ENCODE measurements at regions not wholly inside any gene's neighbourhood (a gene's known extent, or its start where the extent isn't known, plus 50 kb on each side); places are given as distances from the start of the nearest gene placed in this dataset.
"Not testable (repeated sequence)": the region's sequence is repeated elsewhere in the genome, so short reads cannot be mapped to it uniquely, and the experiment has no call there.

DNA sequence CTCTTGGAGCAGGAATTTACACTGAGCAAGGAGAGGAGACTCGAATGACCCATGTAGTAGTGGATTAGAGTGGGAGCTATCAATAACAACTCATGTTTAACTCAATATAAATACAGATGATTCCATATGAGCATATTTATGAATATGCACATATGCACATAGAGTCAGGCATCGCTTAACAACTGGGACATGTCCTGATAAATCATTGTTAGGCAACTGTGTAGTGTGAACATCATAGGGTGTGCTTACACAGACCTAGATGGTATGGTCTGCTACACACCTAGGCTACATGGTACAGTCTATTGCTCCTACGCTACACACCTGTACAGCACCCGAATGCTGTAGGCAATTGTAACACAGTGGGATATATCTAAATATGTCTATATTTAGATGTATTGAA, 75.9 kb upstream of the RALGAPA2 start:
- no peak for DNase-seq

DNA sequence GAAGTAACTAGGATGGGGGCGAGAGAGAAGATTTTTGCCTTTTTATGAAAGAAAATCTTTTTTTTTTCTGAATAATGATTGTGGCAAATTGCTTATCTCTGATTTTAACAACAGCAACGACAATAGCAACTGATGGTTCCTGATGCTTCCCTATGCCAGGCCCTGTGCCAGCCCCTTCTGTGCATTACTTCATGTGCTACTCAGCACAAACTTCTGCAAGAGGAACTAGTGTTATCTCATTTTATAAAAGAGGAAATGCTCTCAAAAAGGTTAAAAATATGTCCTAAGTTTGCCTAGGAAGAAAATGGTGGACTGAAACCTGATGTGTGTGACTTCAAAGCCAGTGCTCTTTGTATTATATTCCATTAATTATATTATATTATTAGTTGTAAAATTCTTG, 74.0 kb upstream of the RALGAPA2 start:
- no peak for DNase-seq

DNA sequence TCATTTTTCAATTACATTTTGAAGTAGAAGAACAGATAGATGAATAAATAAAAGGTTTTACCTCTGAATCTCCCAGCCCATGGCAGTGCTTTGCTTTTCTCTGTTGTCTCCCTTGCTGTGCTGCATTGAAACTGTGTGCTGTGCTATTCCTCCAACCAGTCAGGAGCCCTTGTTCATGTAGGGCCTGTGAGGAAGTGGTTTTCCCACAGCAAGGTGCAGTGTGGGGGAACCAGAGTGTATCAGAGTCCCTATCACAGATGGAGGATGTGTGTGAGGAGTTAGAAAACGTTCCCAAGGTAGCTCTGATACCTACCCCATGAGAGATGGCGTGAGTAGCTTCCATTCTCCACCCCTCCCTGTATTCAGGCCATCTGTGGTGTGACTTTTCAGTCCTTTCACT, 72.8 kb upstream of the RALGAPA2 start:
- no peak for DNase-seq

DNA sequence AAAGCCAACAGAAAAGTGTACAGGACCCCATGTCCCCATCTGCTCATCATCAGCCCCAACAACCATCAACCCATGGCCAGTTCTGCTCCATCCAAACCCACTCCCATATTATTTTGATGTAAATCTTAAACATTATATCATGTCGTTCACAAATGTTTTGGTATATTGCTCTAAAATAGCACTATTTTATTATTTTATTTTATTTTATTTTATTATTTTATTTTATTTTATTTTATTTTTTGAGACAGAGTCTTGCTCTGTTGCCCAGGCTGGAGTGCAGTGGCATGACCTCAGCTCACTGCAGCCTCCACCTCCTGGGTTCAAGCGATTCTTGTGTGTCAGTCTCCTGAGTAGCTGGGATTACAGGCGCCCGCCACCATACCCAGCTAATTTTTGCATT, 72.0 kb upstream of the RALGAPA2 start:
- not testable (repeated sequence) for DNase-seq

DNA sequence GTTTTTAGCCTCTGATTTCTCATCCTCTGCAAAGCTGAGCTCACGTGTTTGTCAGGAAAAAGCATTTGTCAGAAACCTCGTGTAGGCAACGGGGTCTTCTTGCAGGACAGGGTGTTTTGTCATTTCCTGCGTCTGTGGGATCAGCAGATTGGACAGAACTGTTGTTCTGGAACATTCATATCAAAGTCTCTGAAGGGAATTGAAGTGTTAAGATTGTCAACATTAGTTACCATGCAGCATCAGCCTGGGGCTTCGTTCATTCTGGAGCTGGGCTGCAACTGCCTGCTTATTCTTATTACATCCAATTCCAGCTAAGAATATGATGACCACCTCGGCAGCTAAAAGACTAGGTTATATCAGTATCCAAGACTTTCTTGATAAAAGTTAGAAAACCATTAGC, 71.0 kb upstream of the RALGAPA2 start:
- DNase-seq = no peak

DNA sequence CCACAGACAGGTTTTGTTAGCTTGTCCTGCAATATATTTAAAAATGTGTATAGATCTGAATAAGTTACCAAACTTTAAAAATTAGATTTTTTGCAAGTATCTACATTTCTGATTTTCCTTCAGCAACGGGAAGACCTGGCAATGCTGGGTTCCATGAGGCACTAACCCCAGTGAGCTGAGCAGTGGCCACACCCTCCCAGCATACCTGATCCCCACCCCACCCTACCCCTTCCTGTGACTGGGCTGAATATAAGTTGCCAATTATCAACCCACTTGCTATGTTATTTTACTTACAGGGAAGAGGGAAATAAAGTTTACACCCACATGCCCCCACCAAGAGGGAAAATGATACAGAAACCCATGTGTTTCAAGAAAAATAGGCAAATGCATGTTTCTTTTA, 70.3 kb upstream of the RALGAPA2 start:
- no peak for DNase-seq

DNA sequence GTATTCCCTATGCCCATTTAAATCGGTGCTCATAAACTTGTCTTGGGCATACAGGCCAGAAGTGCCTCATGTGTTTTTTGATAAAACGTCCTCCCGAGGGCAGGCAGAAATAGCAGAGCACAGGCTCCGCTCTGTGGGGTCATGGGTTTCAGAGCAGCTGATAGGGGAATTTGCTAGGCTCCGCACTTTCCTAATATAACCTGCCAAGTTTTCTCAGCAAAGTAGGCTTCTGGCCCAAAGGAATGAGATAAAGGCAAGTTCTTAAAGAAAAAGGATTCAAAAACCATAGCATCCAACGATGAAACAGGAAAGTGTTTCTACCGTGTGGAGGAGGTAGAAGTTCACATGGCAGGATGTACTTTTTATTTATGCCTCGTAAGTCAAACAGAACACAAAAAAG, 69.8 kb upstream of the RALGAPA2 start:
- DNase-seq = no peak

DNA sequence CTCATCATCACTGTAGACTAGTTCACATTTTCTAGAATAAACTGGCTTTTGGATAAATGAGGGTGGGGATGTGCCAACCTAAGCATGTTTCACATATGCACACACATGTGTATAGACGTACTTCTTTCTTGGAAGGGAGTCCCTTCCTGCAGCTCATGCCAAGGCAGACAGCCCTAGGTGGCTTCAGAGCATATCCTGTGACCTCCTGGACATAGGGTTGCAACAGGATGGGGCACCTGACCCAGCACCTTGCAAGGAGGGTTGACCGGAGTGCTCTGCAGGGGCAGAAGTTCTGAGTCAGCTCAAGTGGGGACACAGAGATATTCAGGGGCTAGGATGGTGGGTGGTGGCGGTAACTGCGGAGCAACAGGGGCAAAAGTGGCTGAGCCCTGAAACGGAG, 68.6 kb upstream of the RALGAPA2 start:
- DNase-seq = no peak

DNA sequence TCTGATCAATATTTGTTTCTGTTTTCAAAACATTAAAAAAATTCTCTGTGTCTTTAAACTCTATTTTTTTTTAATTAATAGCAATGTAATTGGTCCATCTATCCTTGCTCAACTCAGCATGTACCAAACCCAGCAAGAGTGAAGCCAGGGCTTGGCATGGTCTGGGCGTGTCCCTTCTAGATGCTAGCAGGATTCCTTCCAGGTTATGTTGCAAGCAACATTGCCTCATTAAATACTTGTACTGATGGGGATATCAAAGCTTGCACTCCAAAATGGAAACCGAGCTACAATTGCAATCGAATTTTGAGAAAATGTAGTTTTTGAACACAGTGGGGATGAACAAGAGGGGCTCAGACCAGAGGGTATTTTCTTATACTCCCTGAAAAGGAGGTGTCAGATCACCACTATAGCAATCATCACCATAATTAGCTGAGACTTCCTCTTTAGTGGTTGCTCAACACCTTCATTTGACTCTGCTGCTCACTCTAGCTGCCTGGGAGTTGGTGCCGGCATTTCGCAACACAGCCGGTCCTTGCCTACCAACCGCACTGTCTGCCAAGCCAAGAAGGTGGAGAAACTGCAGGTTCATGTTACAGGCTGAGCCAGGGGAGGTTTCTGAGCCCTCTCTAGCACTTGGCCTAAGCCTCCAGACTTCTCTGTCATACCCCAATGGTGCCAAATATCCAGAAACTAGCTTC, 67.8 kb upstream of the RALGAPA2 start:
- DNase-seq = peak in 1 of 2 experiments; percentile 20

DNA sequence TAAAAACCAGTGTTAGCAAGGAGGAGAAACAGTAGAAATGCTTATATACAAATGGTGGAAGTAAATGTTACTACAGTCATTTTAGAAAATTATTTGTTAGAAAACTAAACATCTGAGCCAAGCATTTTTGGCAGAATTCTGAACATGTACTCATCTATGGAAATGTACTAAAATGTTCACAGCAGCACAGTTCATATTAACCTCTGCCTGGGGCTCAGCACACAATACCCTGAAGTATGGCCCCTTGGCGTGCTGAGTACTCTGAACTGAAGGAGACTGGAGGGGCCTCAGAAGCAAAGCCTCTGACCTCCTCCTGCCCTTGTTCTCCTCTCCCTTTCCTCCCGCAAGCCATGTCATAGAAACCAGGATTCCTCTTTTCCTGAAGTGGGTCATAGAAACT, 66.2 kb upstream of the RALGAPA2 start:
- no peak for DNase-seq

DNA sequence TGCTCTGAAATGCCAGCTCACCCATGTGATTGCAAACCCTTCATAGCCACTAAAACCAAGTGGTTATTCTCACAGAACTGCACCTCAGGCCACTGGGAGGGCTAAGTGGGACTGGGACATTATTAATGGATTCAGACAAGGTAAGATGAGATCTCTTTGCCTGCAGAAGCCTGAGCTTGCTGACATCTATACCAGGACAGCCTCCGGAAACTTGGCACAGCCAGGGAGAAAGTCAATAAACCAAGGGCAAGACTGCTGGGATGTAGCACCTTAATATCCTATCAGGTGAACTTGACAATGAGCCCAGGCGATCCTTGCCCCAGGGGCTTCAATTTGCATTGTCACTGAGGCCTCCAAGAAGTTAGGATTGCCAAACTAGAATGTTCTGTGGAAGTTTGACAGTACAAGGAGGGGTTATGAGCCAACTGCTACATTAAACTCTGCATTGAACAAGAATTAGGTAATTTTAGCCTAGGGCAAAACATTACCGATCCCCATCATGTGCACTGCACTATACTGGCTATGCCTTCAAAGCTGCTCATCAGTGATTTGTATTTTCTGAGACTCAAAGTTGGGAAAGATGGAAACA, 60.1 kb upstream of the RALGAPA2 start:
- no peak for DNase-seq

DNA sequence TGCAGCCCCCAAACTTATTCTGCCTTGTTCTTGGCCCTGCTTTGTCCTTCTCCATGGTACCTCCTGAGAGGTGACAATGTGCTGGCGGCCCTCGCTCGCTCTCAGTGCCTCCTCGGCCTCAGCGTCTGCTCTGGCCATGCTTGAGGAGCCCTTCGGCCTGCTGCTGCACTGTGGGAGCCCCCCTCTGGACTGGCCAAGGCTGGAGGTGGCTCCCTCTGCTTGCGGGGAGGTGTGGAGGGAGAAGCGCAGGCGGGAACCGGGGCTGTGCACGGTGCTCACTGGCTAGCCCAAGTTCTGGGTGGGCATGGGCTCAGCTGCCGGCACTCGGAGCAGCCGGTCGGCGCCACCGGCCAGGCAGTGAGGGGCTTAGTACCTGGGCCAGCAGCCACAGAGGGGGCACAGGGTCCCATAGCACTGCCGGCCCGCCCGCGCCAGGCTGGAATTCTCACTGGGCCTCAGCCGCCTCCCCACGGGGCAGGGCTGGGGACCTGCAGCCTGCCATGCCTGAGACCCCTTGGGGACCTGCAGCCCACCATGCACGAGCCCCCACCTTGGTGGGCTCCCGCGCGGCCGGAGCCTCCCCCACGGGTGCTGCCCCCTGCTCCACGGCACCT, 55.9 kb upstream of the RALGAPA2 start:
- DNase-seq = no peak

DNA sequence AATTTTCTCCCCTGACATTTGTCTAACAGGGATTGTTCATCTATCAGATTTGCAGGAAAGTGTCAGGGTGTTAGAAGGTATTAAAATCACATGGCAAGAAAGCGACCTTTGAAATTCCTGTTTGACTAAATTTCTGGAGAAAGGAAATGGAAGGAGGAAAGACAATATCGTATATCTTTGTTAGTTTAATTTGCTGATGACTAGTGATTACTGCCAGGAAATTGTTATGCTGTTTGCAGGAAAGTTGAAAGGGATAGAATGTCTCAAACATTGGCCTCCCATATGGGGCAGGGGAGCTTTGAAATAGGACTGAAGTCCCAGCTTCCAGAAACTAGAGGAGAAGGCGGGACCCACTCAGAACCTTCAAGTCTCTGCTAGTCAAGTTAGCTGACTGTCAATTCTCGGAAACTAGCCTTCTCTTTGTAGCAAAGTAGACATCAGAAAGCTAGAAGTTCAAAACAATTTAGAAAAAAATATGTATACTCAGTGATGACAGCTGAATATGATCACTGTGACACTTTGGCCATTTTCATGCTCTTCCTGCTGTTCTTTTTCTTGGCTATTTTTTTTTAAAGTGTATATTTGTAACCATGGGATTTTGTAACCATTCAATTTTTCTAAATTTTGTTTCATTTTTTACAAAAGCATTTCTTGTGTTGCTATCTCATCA, 53.4 kb upstream of the RALGAPA2 start:
- DNase-seq = no peak

DNA sequence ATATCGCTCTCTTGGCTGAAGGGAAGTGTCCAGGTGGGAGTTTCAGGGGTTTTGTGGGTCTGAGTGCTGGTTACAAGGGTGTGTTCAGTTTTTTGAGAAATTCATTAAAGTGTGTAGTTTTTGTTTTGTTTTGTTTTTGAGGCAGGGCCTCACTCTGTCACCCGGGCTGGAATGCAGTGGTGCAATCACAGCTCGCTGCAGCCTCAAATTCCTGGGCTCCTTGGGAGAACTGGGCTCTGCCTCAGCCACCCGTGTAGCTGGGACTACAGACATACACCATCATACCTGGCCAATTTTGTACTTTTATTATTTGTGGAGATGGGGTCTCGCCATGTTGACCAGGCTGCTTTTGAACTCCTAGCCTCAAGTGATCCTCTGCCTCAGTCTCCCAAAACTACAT, 51.2 kb upstream of the RALGAPA2 start:
- DNase-seq = no peak
